HEK293T (cell line): ENCODE measurements at regions not wholly inside any gene's neighbourhood (a gene's known extent, or its start where the extent isn't known, plus 50 kb on each side); places are given as distances from the start of the nearest gene placed in this dataset.
A peak's percentile ranks its signal among the peaks of the same experiment; 100 is the strongest.
"Not testable (repeated sequence)": the region's sequence is repeated elsewhere in the genome, so short reads cannot be mapped to it uniquely, and the experiment has no call there.

ENCODE experiments used
- CTCF ChIA-PET: fragments of 350-600 bp; formaldehyde crosslinking; extraction: SDS; loops from one replicate; lab custom pipeline; 2021; ENCODE audit warnings: antibody characterized with exemption, inconsistent platforms; lab: Yijun Ruan, JAX
- POLR2A ChIA-PET: fragments of 350-600 bp; formaldehyde crosslinking; extraction: SDS; loops from one replicate; lab custom pipeline; 2020; ENCODE audit warnings: antibody characterized with exemption, inconsistent platforms; lab: Yijun Ruan, JAX
- DNase-seq: peaks from one replicate; pipeline ENCODE4 v3.0.0; 2012; ENCODE audit warnings: mixed read lengths; ENCODE audit errors: extremely low spot score
- ARNT ChIP-seq: fragments of 450-650 bp; IDR thresholded peaks from 2 replicates; pipeline ENCODE4 v1.6.1; 2017; ENCODE audit warnings: mild to moderate bottlenecking
- BHLHE40 ChIP-seq: fragments of 450-650 bp; IDR thresholded peaks from 2 replicates; pipeline ENCODE4 v1.6.1; 2016; ENCODE audit warnings: mild to moderate bottlenecking, moderate library complexity, borderline replicate concordance
- CTBP1 ChIP-seq: fragments of 450-650 bp; IDR thresholded peaks from 2 replicates; pipeline ENCODE4 v1.6.1; 2016; ENCODE audit warnings: borderline replicate concordance
- ELF4 ChIP-seq: fragments of 450-650 bp; IDR thresholded peaks from 2 replicates; pipeline ENCODE4 v1.6.1; 2017; ENCODE audit warnings: antibody characterized with exemption
- FOXA1 ChIP-seq: fragments of 450-650 bp; IDR thresholded peaks from 2 replicates; pipeline ENCODE4 v1.6.1; 2016; ENCODE audit warnings: mild to moderate bottlenecking
- FOXK2 ChIP-seq: fragments of 450-650 bp; IDR thresholded peaks from 2 replicates; pipeline ENCODE4 v1.6.1; 2016; ENCODE audit warnings: mild to moderate bottlenecking
- FOXM1 ChIP-seq: fragments of 450-650 bp; IDR thresholded peaks from 2 replicates; pipeline ENCODE4 v1.6.1; 2017; ENCODE audit warnings: mild to moderate bottlenecking, borderline replicate concordance
- HDGF ChIP-seq: fragments of 450-650 bp; IDR thresholded peaks from 2 replicates; pipeline ENCODE4 v1.6.1; 2017; ENCODE audit warnings: antibody characterized with exemption, borderline replicate concordance
- L3MBTL2 ChIP-seq: fragments of 450-650 bp; conservative IDR thresholded peaks from 2 replicates; pipeline ENCODE4 v1.6.1; 2016; ENCODE audit warnings: mild to moderate bottlenecking
- LEF1 ChIP-seq: fragments of 450-650 bp; IDR thresholded peaks from 2 replicates; pipeline ENCODE4 v1.6.1; 2017; ENCODE audit warnings: mild to moderate bottlenecking, borderline replicate concordance
- NFRKB ChIP-seq: fragments of 450-650 bp; IDR thresholded peaks from 2 replicates; pipeline ENCODE4 v1.6.1; 2016; ENCODE audit warnings: mild to moderate bottlenecking, moderate library complexity
- SP1 ChIP-seq: fragments of 450-650 bp; IDR thresholded peaks from 2 replicates; pipeline ENCODE4 v1.6.1; 2017
- SUZ12 ChIP-seq: fragments of 450-650 bp; IDR thresholded peaks from 2 replicates; pipeline ENCODE4 v1.6.1; 2016; ENCODE audit warnings: mild to moderate bottlenecking
- TARDBP ChIP-seq: fragments of 450-650 bp; IDR thresholded peaks from 2 replicates; pipeline ENCODE4 v1.6.1; 2016
- ZNF384 ChIP-seq: fragments of 450-650 bp; IDR thresholded peaks from 2 replicates; pipeline ENCODE4 v1.6.1; 2016
- TF ChIP-seq, protein P1 (sequence below): fragments of 450-650 bp; IDR thresholded peaks from 2 replicates; pipeline ENCODE4 v1.6.1; 2016

DNA sequence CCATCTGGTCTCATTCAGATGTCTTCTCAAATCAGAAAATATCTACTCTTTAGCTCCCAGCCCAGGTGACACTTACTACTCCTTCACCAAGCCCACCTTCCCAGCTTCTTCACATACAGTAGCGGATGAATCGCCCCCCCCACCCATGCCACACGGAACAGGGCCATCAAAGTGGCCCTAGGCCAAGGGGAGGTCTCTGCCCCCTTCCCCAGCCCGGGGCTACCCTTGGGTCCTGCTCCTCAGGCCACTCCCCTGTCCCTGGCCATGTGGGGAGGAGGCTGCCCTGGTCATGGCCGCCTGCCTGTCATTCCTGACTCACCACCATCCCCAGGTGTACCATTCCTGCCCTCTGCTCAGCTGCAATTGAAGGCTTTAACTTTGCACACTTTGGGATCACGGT is 142.8 kb downstream of the NECTIN1 start:
- ChIA-PET POLR2A (interaction anchor here (0.9 to 2.2 kb wide), 2 partner anchors 9 to 753 kb away, joined by 3 to 7 read pairs; no protein-coding TSS in a partner anchor), CTCF (interaction anchor here (1.3 kb wide), 1 partner anchor 17 kb away, joined by 5 read pairs; no protein-coding TSS in a partner anchor)
- no peak for DNase-seq
- TF ChIP-seq FOXK2 (no peak), TARDBP (no peak), ZNF384 (no peak), SP1 (no peak), NFRKB (no peak), FOXM1 (no peak), ELF4 (no peak), LEF1 (no peak), BHLHE40 (no peak), ARNT (no peak)
- TF ChIP-seq, protein P1, sequence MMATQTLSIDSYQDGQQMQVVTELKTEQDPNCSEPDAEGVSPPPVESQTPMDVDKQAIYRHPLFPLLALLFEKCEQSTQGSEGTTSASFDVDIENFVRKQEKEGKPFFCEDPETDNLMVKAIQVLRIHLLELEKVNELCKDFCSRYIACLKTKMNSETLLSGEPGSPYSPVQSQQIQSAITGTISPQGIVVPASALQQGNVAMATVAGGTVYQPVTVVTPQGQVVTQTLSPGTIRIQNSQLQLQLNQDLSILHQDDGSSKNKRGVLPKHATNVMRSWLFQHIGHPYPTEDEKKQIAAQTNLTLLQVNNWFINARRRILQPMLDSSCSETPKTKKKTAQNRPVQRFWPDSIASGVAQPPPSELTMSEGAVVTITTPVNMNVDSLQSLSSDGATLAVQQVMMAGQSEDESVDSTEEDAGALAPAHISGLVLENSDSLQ, result no peak

DNA sequence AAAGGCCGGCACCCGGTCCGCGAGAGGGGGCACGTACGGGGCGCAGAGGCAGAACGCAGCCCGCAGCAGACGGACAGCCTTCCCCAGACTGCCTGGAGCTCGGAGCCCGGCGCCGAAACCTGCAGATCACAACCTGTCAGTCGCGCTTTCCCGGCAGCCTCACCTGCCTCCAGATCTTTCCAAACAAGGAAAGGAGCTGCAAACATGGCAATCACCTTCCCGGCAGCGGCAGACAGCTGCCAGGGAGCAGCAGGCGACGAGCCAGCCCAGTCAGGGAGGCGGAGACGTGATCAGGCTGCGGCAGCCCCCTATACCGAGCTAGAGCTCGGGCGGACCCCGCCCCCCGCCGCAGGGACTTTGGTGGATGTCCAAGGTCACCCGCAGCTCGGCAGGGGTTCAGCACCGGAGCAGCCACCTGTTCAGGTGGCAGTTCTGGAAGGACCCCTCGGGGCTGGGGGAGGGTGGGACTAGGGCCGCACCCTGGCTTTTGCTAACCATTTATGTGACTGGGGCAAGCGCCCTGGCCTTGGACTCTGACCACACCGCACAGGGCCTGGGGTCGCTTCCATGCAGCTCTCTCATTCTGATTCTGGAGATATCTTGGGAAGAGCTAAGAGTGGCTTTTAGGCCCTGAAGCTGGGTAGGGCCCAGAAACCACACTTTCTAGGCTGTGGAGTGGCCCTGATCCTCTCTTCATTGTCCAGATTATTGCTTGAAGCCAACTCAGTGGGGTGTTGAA is 143.8 kb downstream of the NECTIN1 start:
- TF ChIP-seq LEF1 (no peak), FOXK2 (no peak)
- POLR2A ChIA-PET, result interaction anchor here (0.9 to 2.2 kb wide), 2 partner anchors 10 to 754 kb away, joined by 3 to 7 read pairs; no protein-coding TSS in a partner anchor
- DNase-seq, result no peak
- CTCF ChIA-PET, result interaction anchor here (1.3 kb wide), 1 partner anchor 18 kb away, joined by 5 read pairs; no protein-coding TSS in a partner anchor

DNA sequence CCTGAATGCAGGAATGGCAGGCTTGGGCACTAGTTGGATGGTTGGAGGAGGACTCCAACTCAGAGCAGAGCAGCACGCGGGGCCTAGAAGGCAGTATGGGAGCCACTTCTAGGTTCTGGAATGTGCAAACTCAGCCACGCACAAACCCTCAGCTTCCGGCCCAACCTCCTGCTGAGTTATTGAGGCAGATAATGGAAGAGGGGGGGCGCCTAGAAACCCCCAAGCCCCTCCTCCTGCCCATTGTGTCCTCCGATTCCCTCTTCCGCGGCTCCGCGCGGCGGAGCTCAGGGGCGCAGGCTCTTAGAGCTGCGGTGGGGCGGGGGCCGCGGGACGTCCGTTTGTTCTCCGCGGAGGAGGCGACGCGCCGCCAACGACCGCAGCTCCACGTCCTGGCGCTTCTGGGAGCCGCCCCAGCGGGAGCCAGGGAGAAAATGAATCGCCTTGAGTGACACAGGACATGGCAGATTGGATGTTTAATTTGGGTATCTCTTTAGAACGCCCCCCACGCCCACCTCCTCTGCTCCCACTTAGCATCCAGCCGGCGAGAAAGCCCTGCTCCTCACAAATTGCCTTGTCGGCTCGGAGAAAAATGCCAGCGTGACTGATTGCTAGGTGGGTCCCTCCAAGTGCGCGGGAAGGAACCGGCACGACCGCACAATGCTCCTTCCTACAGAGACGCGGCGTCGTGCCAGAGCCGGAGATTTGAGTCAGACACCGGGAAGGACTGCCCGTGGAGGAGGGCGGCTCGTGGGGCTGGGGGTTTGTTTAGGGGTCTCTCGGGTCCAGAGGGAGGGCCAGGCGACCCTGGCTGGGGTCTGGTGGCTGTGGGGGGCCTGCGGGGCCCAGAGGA is 144.6 kb downstream of the NECTIN1 start:
- POLR2A ChIA-PET, result interaction anchor here (1.0 to 2.2 kb wide), 2 partner anchors 11 to 21 kb away, joined by 3 to 7 read pairs; no protein-coding TSS in a partner anchor
- TF ChIP-seq FOXM1, result no peak
- TF ChIP-seq NFRKB, result no peak
- TF ChIP-seq FOXA1, result no peak
- no peak for TF ChIP-seq ARNT
- TF ChIP-seq HDGF, result no peak
- TF ChIP-seq, protein P1, result peak; percentile 54
- TF ChIP-seq BHLHE40, result no peak
- TF ChIP-seq FOXK2, result no peak
- TF ChIP-seq TARDBP, result no peak
- peak; percentile 60 for TF ChIP-seq L3MBTL2
- no peak for TF ChIP-seq CTBP1
- TF ChIP-seq SP1, result no peak
- CTCF ChIA-PET, result interaction anchor here (0.8 kb wide), 1 partner anchor 88 kb away, joined by 7 read pairs; no protein-coding TSS in a partner anchor
- peak; percentile 62 for DNase-seq

DNA sequence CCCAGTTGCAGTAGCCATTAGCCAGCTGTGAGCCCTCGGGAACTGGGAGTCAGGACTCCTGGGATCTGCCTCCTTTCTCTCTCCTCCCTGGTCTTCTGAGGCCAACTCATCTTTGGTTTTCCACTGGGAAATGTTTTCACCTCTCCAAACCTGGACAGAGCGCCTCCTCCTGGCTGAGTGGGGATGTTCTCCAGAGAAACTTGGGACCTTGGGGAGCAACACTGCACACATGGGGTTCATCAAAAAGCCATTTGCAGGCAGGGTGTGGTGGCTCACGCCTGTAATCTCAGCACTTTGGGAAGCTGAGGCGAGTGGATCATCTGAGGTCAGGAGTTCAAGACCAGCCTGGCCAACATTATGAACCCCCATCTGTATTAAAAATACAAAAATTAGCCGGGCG is 145.4 kb downstream of the NECTIN1 start:
- ChIA-PET POLR2A (no interaction called here), CTCF (interaction anchor here (0.6 kb wide), 1 partner anchor 66 kb away, joined by 6 read pairs; no protein-coding TSS in a partner anchor)
- no peak for DNase-seq
- TF ChIP-seq FOXK2 (no peak), ZNF384 (no peak), NFRKB (no peak), SP1 (no peak), TARDBP (no peak), ELF4 (no peak), FOXA1 (no peak), HDGF (no peak), ARNT (no peak), FOXM1 (no peak), L3MBTL2 (no peak), BHLHE40 (no peak), LEF1 (no peak), SUZ12 (no peak), CTBP1 (no peak)
- TF ChIP-seq, protein P1, result no peak

DNA sequence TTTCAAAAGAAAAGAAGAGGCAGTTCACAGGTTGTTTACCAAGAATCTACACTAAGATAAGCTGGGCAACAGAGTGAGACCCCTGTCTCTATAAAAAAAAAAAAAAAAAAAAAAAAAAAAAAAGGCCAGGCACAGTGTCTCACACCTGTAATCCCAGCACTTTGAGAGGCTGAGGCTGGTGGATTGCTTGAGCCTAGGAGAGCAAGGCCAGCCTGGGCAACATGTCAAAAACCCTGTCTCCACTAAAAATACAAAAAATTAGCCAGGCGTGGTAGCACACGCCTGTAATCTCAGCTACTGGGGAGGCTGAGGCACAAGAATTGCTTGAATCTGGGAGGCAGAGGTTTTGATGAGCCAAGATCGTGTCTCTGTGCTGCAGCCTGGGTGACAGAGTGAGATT is 147.6 kb downstream of the NECTIN1 start:
- POLR2A ChIA-PET, DNase-seq, CTCF ChIA-PET: not testable (repeated sequence)

DNA sequence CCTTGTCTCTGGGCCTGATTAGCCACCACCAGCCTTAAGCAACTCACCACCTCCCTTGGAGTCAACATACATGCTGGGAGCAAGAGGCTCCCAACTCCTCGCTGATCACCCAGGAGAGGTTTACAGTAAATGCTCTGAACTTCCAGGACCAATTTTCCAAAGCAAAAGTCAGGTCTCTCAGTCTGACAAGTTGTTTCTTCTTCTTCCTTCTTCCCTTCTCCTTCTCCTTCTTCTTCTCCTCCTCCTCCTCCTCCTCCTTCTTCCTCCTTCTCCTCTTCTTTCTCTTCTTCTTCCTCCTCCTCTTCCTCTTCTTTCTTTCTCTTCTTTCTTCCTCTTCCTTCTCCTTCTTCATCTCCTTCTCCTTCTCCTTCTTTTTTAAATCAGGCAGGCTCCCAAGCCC is 148.2 kb downstream of the NECTIN1 start:
- TF ChIP-seq ARNT (no peak), FOXA1 (no peak), BHLHE40 (no peak), CTBP1 (no peak), NFRKB (no peak), TARDBP (no peak)
- CTCF ChIA-PET, result no interaction called here
- POLR2A ChIA-PET, result no interaction called here
- DNase-seq, result no peak
